ENCODE measurements at regions not wholly inside any gene's neighbourhood (a gene's known extent, or its start where the extent isn't known, plus 50 kb on each side); places are given as distances from the start of the nearest gene placed in this dataset.
"Not testable (repeated sequence)": the region's sequence is repeated elsewhere in the genome, so short reads cannot be mapped to it uniquely, and the experiment has no call there.

GRCh38 chr9:75628952-75629351 lies 261.5 kb upstream of the PCSK5 start:
- DNase-seq: no peak

GRCh38 chr9:75633451-75634057 lies 256.9 kb upstream of the PCSK5 start:
- no peak for DNase-seq

GRCh38 chr9:75636427-75637045 lies 253.9 kb upstream of the PCSK5 start:
- DNase-seq: no peak

- no peak for DNase-seq
These were observed 250.4 kb upstream of the PCSK5 start for GRCh38 chr9:75639971-75640610.

- no peak for DNase-seq
These were observed 248.0 kb upstream of the PCSK5 start for GRCh38 chr9:75642522-75642921.

GRCh38 chr9:75644649-75645048 lies 245.8 kb upstream of the PCSK5 start:
- DNase-seq: no peak

GRCh38 chr9:75648034-75648433 lies 242.4 kb upstream of the PCSK5 start:
- no peak for DNase-seq

- no peak for DNase-seq
These were observed 241.4 kb upstream of the PCSK5 start for GRCh38 chr9:75649060-75649459.

- no peak for DNase-seq
These were observed 238.8 kb upstream of the PCSK5 start for GRCh38 chr9:75651709-75652108.

GRCh38 chr9:75653335-75653734 lies 237.1 kb upstream of the PCSK5 start:
- DNase-seq: no peak

- DNase-seq: no peak
These were observed 236.7 kb upstream of the PCSK5 start for GRCh38 chr9:75653750-75654149.

- DNase-seq: no peak
These were observed 233.5 kb upstream of the PCSK5 start for GRCh38 chr9:75657015-75657414.

- no peak for DNase-seq
These were observed 232.1 kb upstream of the PCSK5 start for GRCh38 chr9:75658301-75658905.

- DNase-seq: no peak
These were observed 225.9 kb upstream of the PCSK5 start for GRCh38 chr9:75664597-75664996.

- no peak for DNase-seq
These were observed 223.5 kb upstream of the PCSK5 start for GRCh38 chr9:75666856-75667554.

- no peak for DNase-seq
These were observed 220.8 kb upstream of the PCSK5 start for GRCh38 chr9:75669721-75670120.

- no peak for DNase-seq
These were observed 219.1 kb upstream of the PCSK5 start for GRCh38 chr9:75671354-75671753.

GRCh38 chr9:75672478-75672877 lies 218.0 kb upstream of the PCSK5 start:
- DNase-seq: no peak

- DNase-seq: no peak
These were observed 206.9 kb upstream of the PCSK5 start for GRCh38 chr9:75683591-75683990.

GRCh38 chr9:75685062-75685461 lies 205.4 kb upstream of the PCSK5 start:
- DNase-seq: no peak

GRCh38 chr9:75687359-75687953 lies 203.0 kb upstream of the PCSK5 start:
- no peak for DNase-seq

GRCh38 chr9:75690551-75690950 lies 199.9 kb upstream of the PCSK5 start:
- DNase-seq: not testable (repeated sequence)

- no peak for DNase-seq
These were observed 199.1 kb upstream of the PCSK5 start for GRCh38 chr9:75691408-75691807.
